GM23338 (cell line): ENCODE measurements at regions not wholly inside any gene's neighbourhood (a gene's known extent, or its start where the extent isn't known, plus 50 kb on each side); places are given as distances from the start of the nearest gene placed in this dataset.

ENCODE experiments used
- CTCF ChIP-seq, 2 experiments: fragments of 200-600 bp in 1 of 2; sonication (generic) in 1 of 2; conservative IDR thresholded peaks; 2 replicates each; pipeline versions ENCODE4 v1.5.1 to v1.6.1; 2016 to 2017; ENCODE audit warnings: antibody characterized with exemption in 2 of 2, low read depth in 2 of 2, mild to moderate bottlenecking in 2 of 2, moderate library complexity in 1 of 2
- JUNB ChIP-seq: IDR thresholded peaks from one replicate; pipeline ENCODE4 v1.6.1; 2016; ENCODE audit warnings: antibody characterized with exemption; ENCODE audit not compliant: unreplicated experiment
- NANOG ChIP-seq: IDR thresholded peaks from 2 replicates; pipeline ENCODE4 v1.6.1; 2016; ENCODE audit warnings: antibody characterized with exemption, borderline replicate concordance
- STAT1 ChIP-seq: IDR thresholded peaks from one replicate; pipeline ENCODE4 v1.6.1; 2016; ENCODE audit warnings: antibody characterized with exemption; ENCODE audit not compliant: unreplicated experiment
- ZNF114 ChIP-seq: fragments of 250-450 bp; sonication (Bioruptor Pico); IDR thresholded peaks from 2 replicates; pipeline ENCODE4 v1.5.0; 2020; ENCODE audit warnings: mild to moderate bottlenecking, moderate library complexity
- ZNF331 ChIP-seq: fragments of 250-450 bp; sonication (Bioruptor Pico); IDR thresholded peaks from 2 replicates; pipeline ENCODE4 v1.5.0; 2020; ENCODE audit warnings: low read depth, mild to moderate bottlenecking, moderate library complexity
- TF ChIP-seq, protein P1 (sequence below): fragments of 250-450 bp; sonication (Bioruptor Pico); IDR thresholded peaks from 2 replicates; pipeline ENCODE4 v1.5.0; 2020; ENCODE audit warnings: mild to moderate bottlenecking, moderate library complexity
- TF ChIP-seq, protein P2 (sequence below): IDR thresholded peaks from 2 replicates; pipeline ENCODE4 v1.6.1; 2016; ENCODE audit warnings: antibody characterized with exemption

- TF ChIP-seq, protein P1, sequence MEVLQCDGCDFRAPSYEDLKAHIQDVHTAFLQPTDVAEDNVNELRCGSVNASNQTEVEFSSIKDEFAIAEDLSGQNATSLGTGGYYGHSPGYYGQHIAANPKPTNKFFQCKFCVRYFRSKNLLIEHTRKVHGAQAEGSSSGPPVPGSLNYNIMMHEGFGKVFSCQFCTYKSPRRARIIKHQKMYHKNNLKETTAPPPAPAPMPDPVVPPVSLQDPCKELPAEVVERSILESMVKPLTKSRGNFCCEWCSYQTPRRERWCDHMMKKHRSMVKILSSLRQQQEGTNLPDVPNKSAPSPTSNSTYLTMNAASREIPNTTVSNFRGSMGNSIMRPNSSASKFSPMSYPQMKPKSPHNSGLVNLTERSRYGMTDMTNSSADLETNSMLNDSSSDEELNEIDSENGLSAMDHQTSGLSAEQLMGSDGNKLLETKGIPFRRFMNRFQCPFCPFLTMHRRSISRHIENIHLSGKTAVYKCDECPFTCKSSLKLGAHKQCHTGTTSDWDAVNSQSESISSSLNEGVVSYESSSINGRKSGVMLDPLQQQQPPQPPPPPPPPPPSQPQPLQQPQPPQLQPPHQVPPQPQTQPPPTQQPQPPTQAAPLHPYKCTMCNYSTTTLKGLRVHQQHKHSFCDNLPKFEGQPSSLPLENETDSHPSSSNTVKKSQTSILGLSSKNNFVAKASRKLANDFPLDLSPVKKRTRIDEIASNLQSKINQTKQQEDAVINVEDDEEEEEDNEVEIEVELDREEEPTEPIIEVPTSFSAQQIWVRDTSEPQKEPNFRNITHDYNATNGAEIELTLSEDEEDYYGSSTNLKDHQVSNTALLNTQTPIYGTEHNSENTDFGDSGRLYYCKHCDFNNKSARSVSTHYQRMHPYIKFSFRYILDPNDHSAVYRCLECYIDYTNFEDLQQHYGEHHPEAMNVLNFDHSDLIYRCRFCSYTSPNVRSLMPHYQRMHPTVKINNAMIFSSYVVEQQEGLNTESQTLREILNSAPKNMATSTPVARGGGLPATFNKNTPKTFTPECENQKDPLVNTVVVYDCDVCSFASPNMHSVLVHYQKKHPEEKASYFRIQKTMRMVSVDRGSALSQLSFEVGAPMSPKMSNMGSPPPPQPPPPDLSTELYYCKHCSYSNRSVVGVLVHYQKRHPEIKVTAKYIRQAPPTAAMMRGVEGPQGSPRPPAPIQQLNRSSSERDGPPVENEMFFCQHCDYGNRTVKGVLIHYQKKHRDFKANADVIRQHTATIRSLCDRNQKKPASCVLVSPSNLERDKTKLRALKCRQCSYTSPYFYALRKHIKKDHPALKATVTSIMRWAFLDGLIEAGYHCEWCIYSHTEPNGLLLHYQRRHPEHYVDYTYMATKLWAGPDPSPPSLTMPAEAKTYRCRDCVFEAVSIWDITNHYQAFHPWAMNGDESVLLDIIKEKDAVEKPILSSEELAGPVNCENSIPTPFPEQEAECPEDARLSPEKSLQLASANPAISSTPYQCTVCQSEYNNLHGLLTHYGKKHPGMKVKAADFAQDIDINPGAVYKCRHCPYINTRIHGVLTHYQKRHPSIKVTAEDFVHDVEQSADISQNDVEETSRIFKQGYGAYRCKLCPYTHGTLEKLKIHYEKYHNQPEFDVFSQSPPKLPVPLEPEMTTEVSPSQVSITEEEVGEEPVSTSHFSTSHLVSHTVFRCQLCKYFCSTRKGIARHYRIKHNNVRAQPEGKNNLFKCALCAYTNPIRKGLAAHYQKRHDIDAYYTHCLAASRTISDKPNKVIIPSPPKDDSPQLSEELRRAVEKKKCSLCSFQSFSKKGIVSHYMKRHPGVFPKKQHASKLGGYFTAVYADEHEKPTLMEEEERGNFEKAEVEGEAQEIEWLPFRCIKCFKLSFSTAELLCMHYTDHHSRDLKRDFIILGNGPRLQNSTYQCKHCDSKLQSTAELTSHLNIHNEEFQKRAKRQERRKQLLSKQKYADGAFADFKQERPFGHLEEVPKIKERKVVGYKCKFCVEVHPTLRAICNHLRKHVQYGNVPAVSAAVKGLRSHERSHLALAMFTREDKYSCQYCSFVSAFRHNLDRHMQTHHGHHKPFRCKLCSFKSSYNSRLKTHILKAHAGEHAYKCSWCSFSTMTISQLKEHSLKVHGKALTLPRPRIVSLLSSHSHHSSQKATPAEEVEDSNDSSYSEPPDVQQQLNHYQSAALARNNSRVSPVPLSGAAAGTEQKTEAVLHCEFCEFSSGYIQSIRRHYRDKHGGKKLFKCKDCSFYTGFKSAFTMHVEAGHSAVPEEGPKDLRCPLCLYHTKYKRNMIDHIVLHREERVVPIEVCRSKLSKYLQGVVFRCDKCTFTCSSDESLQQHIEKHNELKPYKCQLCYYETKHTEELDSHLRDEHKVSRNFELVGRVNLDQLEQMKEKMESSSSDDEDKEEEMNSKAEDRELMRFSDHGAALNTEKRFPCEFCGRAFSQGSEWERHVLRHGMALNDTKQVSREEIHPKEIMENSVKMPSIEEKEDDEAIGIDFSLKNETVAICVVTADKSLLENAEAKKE (CRISPR knock-in tag) = no peak
- TF ChIP-seq ZNF114 = no peak
- TF ChIP-seq NANOG = no peak
- TF ChIP-seq STAT1 = no peak
- TF ChIP-seq ZNF331 = no peak
- no peak for TF ChIP-seq JUNB
- no peak for TF ChIP-seq CTCF (conservative IDR thresholded peaks at IDR 0.05; ENCODE audit: low read depth in 2 of 2)
- TF ChIP-seq, protein P2, sequence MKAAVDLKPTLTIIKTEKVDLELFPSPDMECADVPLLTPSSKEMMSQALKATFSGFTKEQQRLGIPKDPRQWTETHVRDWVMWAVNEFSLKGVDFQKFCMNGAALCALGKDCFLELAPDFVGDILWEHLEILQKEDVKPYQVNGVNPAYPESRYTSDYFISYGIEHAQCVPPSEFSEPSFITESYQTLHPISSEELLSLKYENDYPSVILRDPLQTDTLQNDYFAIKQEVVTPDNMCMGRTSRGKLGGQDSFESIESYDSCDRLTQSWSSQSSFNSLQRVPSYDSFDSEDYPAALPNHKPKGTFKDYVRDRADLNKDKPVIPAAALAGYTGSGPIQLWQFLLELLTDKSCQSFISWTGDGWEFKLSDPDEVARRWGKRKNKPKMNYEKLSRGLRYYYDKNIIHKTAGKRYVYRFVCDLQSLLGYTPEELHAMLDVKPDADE = no peak
Measured at GRCh38 chr21:35641271-35642016, 418.9 kb downstream of the SETD4 start (continued).
